ENCODE measurements at regions not wholly inside any gene's neighbourhood (a gene's known extent, or its start where the extent isn't known, plus 50 kb on each side); places are given as distances from the start of the nearest gene placed in this dataset.

GRCh38 chr9:82126256-82126655 is 137.7 kb downstream of the SPATA31D1 start:
- no peaks in the 10 kb centered on the region for H3K27me3 ChIP-seq (ENCODE audit: control insufficient read depth, low read length)

GRCh38 chr9:82127465-82127864 is 138.9 kb downstream of the SPATA31D1 start:
- Histone ChIP-seq H3K4me3 (ENCODE audit: low read length) (no peak overlapping the region), H3F3A (ENCODE audit: control insufficient read depth, insufficient read depth) (no peaks in the 10 kb centered on the region), H3K27ac (ENCODE audit: low read depth, low read length) (no peak overlapping the region), H3K9me2 (replicated peaks; ENCODE audit: control insufficient read depth, low read length) (no peaks in the 10 kb centered on the region), H3K27me3 (ENCODE audit: control insufficient read depth, low read length) (no peaks in the 10 kb centered on the region), H3K4me1 (ENCODE audit: control insufficient read depth, low read length) (no peaks in the 10 kb centered on the region), H3K4me2 (ENCODE audit: low read length) (no peak overlapping the region), H4K20me1 (ENCODE audit: control insufficient read depth, insufficient read depth, low read depth, low read length) (no peaks in the 10 kb centered on the region), H3K36me3 (ENCODE audit: control insufficient read depth, low read length) (0 out of 2 replicates have a peak, but pooled peaks cover 3% of the 10 kb centered on the region), H3K79me2 (ENCODE audit: control insufficient read depth, low read length) (no peaks in the 10 kb centered on the region), H3K9me3 (ENCODE audit: control insufficient read depth, insufficient read depth, low read length) (no peaks in the 10 kb centered on the region)
- TF ChIP-seq EZH2phosphoT487 (IDR thresholded peaks at IDR 0.05; ENCODE audit: borderline replicate concordance, low read length) (no peak), CTCF (IDR thresholded peaks at IDR 0.05; ENCODE audit: low read depth, low read length, poor library complexity, severe bottlenecking) (no peak)

More at GRCh38 chr9:82126256-82126655, 137.7 kb downstream of the SPATA31D1 start:
- Histone ChIP-seq H3K9me2 (replicated peaks; ENCODE audit: control insufficient read depth, low read length) (no peaks in the 10 kb centered on the region), H3K27ac (ENCODE audit: low read depth, low read length) (no peak overlapping the region), H3F3A (ENCODE audit: control insufficient read depth, insufficient read depth) (no peaks in the 10 kb centered on the region), H4K20me1 (ENCODE audit: control insufficient read depth, insufficient read depth, low read depth, low read length) (no peaks in the 10 kb centered on the region), H3K4me3 (ENCODE audit: low read length) (no peak overlapping the region), H3K79me2 (ENCODE audit: control insufficient read depth, low read length) (no peaks in the 10 kb centered on the region), H3K4me1 (ENCODE audit: control insufficient read depth, low read length) (no peaks in the 10 kb centered on the region), H3K4me2 (ENCODE audit: low read length) (no peak overlapping the region), H3K36me3 (ENCODE audit: control insufficient read depth, low read length) (0 out of 2 replicates have a peak, but pooled peaks cover 3% of the 10 kb centered on the region), H3K9me3 (ENCODE audit: control insufficient read depth, insufficient read depth, low read length) (no peaks in the 10 kb centered on the region)
- TF ChIP-seq CTCF (IDR thresholded peaks at IDR 0.05; ENCODE audit: low read depth, low read length, poor library complexity, severe bottlenecking) (no peak), EZH2phosphoT487 (IDR thresholded peaks at IDR 0.05; ENCODE audit: borderline replicate concordance, low read length) (no peak)

GRCh38 chr9:82128011-82128696 is 139.6 kb downstream of the SPATA31D1 start:
- no peak overlapping the region for H3K4me2 ChIP-seq (ENCODE audit: low read length)

More at GRCh38 chr9:82128011-82128696, 139.6 kb downstream of the SPATA31D1 start:
- H3K36me3 ChIP-seq (ENCODE audit: control insufficient read depth, low read length), result 0 out of 2 replicates have a peak, but pooled peaks cover 3% of the 10 kb centered on the region
- no peak for TF ChIP-seq EZH2phosphoT487 (IDR thresholded peaks at IDR 0.05; ENCODE audit: borderline replicate concordance, low read length)
- no peak for TF ChIP-seq CTCF (IDR thresholded peaks at IDR 0.05; ENCODE audit: low read depth, low read length, poor library complexity, severe bottlenecking)
- no peak overlapping the region for H3K27ac ChIP-seq (ENCODE audit: low read depth, low read length)
- H3K4me3 ChIP-seq (ENCODE audit: low read length), result no peak overlapping the region
- no peaks in the 10 kb centered on the region for H3K27me3 ChIP-seq (ENCODE audit: control insufficient read depth, low read length)
- no peaks in the 10 kb centered on the region for H3K79me2 ChIP-seq (ENCODE audit: control insufficient read depth, low read length)
- H3K9me2 ChIP-seq (replicated peaks; ENCODE audit: control insufficient read depth, low read length), result no peaks in the 10 kb centered on the region
- H3K9me3 ChIP-seq (ENCODE audit: control insufficient read depth, insufficient read depth, low read length), result no peaks in the 10 kb centered on the region
- H3K4me1 ChIP-seq (ENCODE audit: control insufficient read depth, low read length), result no peaks in the 10 kb centered on the region
- H4K20me1 ChIP-seq (ENCODE audit: control insufficient read depth, insufficient read depth, low read depth, low read length), result no peaks in the 10 kb centered on the region
- no peaks in the 10 kb centered on the region for H3F3A ChIP-seq (ENCODE audit: control insufficient read depth, insufficient read depth)

All from DOHH2 (cell line).